ENCODE measurements at regions not wholly inside any gene's neighbourhood (a gene's known extent, or its start where the extent isn't known, plus 50 kb on each side); places are given as distances from the start of the nearest gene placed in this dataset.

GRCh38 chr20:6683021-6683977 is 84.2 kb upstream of the BMP2 start:
- no peak for DNase-seq (ENCODE audit: low read depth in 6 of 9, low spot score in 9 of 9)
- Histone ChIP-seq H3K36me3 (ENCODE audit: control insufficient read depth in 2 of 2, insufficient read depth in 2 of 2, low read length in 1 of 2) (no peaks in the 10 kb centered on the region), H3K9me3 (ENCODE audit: control insufficient read depth in 2 of 2, insufficient read depth in 1 of 2, low read length in 1 of 2) (no peaks in the 10 kb centered on the region), H3K27ac (ENCODE audit: low read depth in 1 of 2, low read length in 1 of 2) (no peak overlapping the region), H3K4me1 (ENCODE audit: control insufficient read depth in 2 of 2, insufficient read depth in 2 of 2, low read length in 2 of 2) (no peaks in the 10 kb centered on the region), H3K4me3 (ENCODE audit: low read length in 2 of 2) (no peak overlapping the region), H3K27me3 (ENCODE audit: control insufficient read depth in 2 of 2, insufficient read depth in 1 of 2, low read length in 1 of 2) (no peaks in the 10 kb centered on the region)
- 94% methylated on average over 9 of the region's 9 CpGs for WGBS

DNA sequence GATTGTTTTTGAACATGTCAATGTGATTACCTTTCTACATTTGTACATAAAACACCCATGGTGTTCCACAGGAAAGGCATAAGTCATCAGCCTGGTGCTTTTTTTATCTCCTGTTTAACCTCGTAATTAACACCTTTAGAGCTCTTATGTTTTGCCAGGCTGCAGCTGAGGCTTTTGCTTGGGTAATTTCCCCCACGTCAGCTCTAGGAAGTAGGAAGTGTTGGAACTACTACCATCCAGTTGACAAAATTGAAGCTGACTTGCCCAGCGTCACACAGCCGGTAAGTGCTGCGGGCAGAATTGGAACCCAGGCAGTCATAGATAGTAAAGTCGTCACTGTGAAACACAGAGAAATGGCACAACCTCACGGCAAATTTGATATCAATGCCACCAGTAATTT is 86.6 kb upstream of the BMP2 start:
- no peak for DNase-seq (ENCODE audit: low read depth in 6 of 9, low spot score in 9 of 9)

GRCh38 chr20:6680441-6680840 is 87.0 kb upstream of the BMP2 start:
- DNase-seq (ENCODE audit: low read depth in 6 of 9, low spot score in 9 of 9) = no peak
- no peaks in the 10 kb centered on the region for H3K4me1 ChIP-seq (ENCODE audit: control insufficient read depth in 2 of 2, insufficient read depth in 2 of 2, low read length in 2 of 2)
- no peaks in the 10 kb centered on the region for H3K27me3 ChIP-seq (ENCODE audit: control insufficient read depth in 2 of 2, insufficient read depth in 1 of 2, low read length in 1 of 2)
- no peak overlapping the region for H3K27ac ChIP-seq (ENCODE audit: low read depth in 1 of 2, low read length in 1 of 2)
- no peak overlapping the region for H3K4me3 ChIP-seq (ENCODE audit: low read length in 2 of 2)
- no peaks in the 10 kb centered on the region for H3K9me3 ChIP-seq (ENCODE audit: control insufficient read depth in 2 of 2, insufficient read depth in 1 of 2, low read length in 1 of 2)
- no peaks in the 10 kb centered on the region for H3K36me3 ChIP-seq (ENCODE audit: control insufficient read depth in 2 of 2, insufficient read depth in 2 of 2, low read length in 1 of 2)
- 40% methylated on average over 2 of the region's 2 CpGs for WGBS

More for the DNA sequence above, 86.6 kb upstream of the BMP2 start:
- Histone ChIP-seq H3K27ac (ENCODE audit: low read depth in 1 of 2, low read length in 1 of 2) (no peak overlapping the region), H3K36me3 (ENCODE audit: control insufficient read depth in 2 of 2, insufficient read depth in 2 of 2, low read length in 1 of 2) (no peaks in the 10 kb centered on the region), H3K27me3 (ENCODE audit: control insufficient read depth in 2 of 2, insufficient read depth in 1 of 2, low read length in 1 of 2) (no peaks in the 10 kb centered on the region), H3K4me1 (ENCODE audit: control insufficient read depth in 2 of 2, insufficient read depth in 2 of 2, low read length in 2 of 2) (no peaks in the 10 kb centered on the region), H3K4me3 (ENCODE audit: low read length in 2 of 2) (no peak overlapping the region), H3K9me3 (ENCODE audit: control insufficient read depth in 2 of 2, insufficient read depth in 1 of 2, low read length in 1 of 2) (no peaks in the 10 kb centered on the region)
- 93% methylated on average over 7 of the region's 7 CpGs for WGBS

GRCh38 chr20:6679086-6679485 is 88.4 kb upstream of the BMP2 start:
- 92% methylated on average over 2 of the region's 2 CpGs for WGBS

GRCh38 chr20:6678101-6678500 is 89.4 kb upstream of the BMP2 start:
- DNase-seq (ENCODE audit: low read depth in 6 of 9, low spot score in 9 of 9) = no peak
- no peak overlapping the region for H3K4me3 ChIP-seq (ENCODE audit: low read length in 2 of 2)
- H3K36me3 ChIP-seq (ENCODE audit: control insufficient read depth in 2 of 2, insufficient read depth in 2 of 2, low read length in 1 of 2) = no peaks in the 10 kb centered on the region
- H3K27me3 ChIP-seq (ENCODE audit: control insufficient read depth in 2 of 2, insufficient read depth in 1 of 2, low read length in 1 of 2) = no peaks in the 10 kb centered on the region
- no peaks in the 10 kb centered on the region for H3K9me3 ChIP-seq (ENCODE audit: control insufficient read depth in 2 of 2, insufficient read depth in 1 of 2, low read length in 1 of 2)
- H3K4me1 ChIP-seq (ENCODE audit: control insufficient read depth in 2 of 2, insufficient read depth in 2 of 2, low read length in 2 of 2) = no peaks in the 10 kb centered on the region
- 92% methylated on average over 1 of the region's 1 CpG for WGBS
- no peak overlapping the region for H3K27ac ChIP-seq (ENCODE audit: low read depth in 1 of 2, low read length in 1 of 2)

More at GRCh38 chr20:6679086-6679485, 88.4 kb upstream of the BMP2 start:
- Histone ChIP-seq H3K4me3 (ENCODE audit: low read length in 2 of 2) (no peak overlapping the region), H3K27ac (ENCODE audit: low read depth in 1 of 2, low read length in 1 of 2) (no peak overlapping the region), H3K36me3 (ENCODE audit: control insufficient read depth in 2 of 2, insufficient read depth in 2 of 2, low read length in 1 of 2) (no peaks in the 10 kb centered on the region), H3K27me3 (ENCODE audit: control insufficient read depth in 2 of 2, insufficient read depth in 1 of 2, low read length in 1 of 2) (no peaks in the 10 kb centered on the region), H3K4me1 (ENCODE audit: control insufficient read depth in 2 of 2, insufficient read depth in 2 of 2, low read length in 2 of 2) (no peaks in the 10 kb centered on the region), H3K9me3 (ENCODE audit: control insufficient read depth in 2 of 2, insufficient read depth in 1 of 2, low read length in 1 of 2) (no peaks in the 10 kb centered on the region)
- DNase-seq (ENCODE audit: low read depth in 6 of 9, low spot score in 9 of 9) = no peak

DNA sequence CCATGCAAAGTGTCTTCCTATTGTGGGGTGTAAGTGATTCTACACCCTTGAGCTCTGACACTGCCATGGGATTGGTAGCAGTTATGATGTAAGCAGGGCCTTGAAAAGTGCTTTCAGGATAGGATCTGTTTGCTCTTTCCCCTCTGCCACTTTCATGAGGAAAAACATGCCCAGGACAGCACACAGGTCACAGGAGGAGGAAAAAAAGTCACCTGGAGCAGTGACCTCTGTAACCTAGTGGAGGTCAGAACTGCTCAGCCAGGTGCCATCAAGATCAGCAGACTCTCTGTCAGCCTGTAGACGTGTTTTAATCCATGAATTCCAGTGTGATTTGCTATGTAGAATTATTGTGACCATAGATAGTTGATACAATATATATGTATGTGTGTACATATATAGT is 92.7 kb upstream of the BMP2 start:
- Histone ChIP-seq H3K27me3 (ENCODE audit: control insufficient read depth in 2 of 2, insufficient read depth in 1 of 2, low read length in 1 of 2) (no peaks in the 10 kb centered on the region), H3K36me3 (ENCODE audit: control insufficient read depth in 2 of 2, insufficient read depth in 2 of 2, low read length in 1 of 2) (no peaks in the 10 kb centered on the region), H3K4me3 (ENCODE audit: low read length in 2 of 2) (no peak overlapping the region), H3K27ac (ENCODE audit: low read depth in 1 of 2, low read length in 1 of 2) (no peak overlapping the region), H3K9me3 (ENCODE audit: control insufficient read depth in 2 of 2, insufficient read depth in 1 of 2, low read length in 1 of 2) (no peaks in the 10 kb centered on the region), H3K4me1 (ENCODE audit: control insufficient read depth in 2 of 2, insufficient read depth in 2 of 2, low read length in 2 of 2) (no peaks in the 10 kb centered on the region)
- WGBS = 32% methylated on average over 1 of the region's 1 CpG
- DNase-seq (ENCODE audit: low read depth in 6 of 9, low spot score in 9 of 9) = no peak

- H3K9me3 ChIP-seq (ENCODE audit: control insufficient read depth in 2 of 2, insufficient read depth in 1 of 2, low read length in 1 of 2) = no peaks in the 10 kb centered on the region
- no peak for DNase-seq (ENCODE audit: low read depth in 6 of 9, low spot score in 9 of 9)
- H3K4me1 ChIP-seq (ENCODE audit: control insufficient read depth in 2 of 2, insufficient read depth in 2 of 2, low read length in 2 of 2) = no peaks in the 10 kb centered on the region
- no peak overlapping the region for H3K27ac ChIP-seq (ENCODE audit: low read depth in 1 of 2, low read length in 1 of 2)
- H3K27me3 ChIP-seq (ENCODE audit: control insufficient read depth in 2 of 2, insufficient read depth in 1 of 2, low read length in 1 of 2) = no peaks in the 10 kb centered on the region
- WGBS = 76% methylated on average over 3 of the region's 3 CpGs
- no peaks in the 10 kb centered on the region for H3K36me3 ChIP-seq (ENCODE audit: control insufficient read depth in 2 of 2, insufficient read depth in 2 of 2, low read length in 1 of 2)
- H3K4me3 ChIP-seq (ENCODE audit: low read length in 2 of 2) = no peak overlapping the region
Observed at GRCh38 chr20:6673071-6673470, 94.4 kb upstream of the BMP2 start.

DNA sequence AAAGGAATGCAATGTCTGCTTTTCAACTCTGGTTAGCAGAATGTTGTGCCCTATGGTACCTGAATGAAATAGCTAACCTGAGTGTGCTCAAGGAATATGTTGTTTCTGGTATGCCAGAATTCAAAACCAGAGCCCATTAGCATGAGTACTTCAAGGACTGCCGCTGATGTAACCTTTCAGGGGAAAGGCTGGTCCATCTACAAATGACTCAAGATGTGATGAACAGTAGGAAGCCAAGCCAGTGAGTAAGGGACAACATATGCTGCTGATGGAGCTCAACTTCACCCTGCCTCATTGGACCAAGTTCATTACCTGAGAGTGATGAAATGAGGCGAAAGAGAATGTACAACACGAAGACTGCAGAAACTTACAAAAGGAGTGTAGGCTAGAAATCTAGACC is 95.7 kb upstream of the BMP2 start:
- H3K4me1 ChIP-seq (ENCODE audit: control insufficient read depth in 2 of 2, insufficient read depth in 2 of 2, low read length in 2 of 2) = no peaks in the 10 kb centered on the region
- DNase-seq (ENCODE audit: low read depth in 6 of 9, low spot score in 9 of 9) = no peak
- no peaks in the 10 kb centered on the region for H3K9me3 ChIP-seq (ENCODE audit: control insufficient read depth in 2 of 2, insufficient read depth in 1 of 2, low read length in 1 of 2)
- 76% methylated on average over 3 of the region's 3 CpGs for WGBS
- no peaks in the 10 kb centered on the region for H3K27me3 ChIP-seq (ENCODE audit: control insufficient read depth in 2 of 2, insufficient read depth in 1 of 2, low read length in 1 of 2)
- no peak overlapping the region for H3K27ac ChIP-seq (ENCODE audit: low read depth in 1 of 2, low read length in 1 of 2)
- H3K4me3 ChIP-seq (ENCODE audit: low read length in 2 of 2) = no peak overlapping the region
- H3K36me3 ChIP-seq (ENCODE audit: control insufficient read depth in 2 of 2, insufficient read depth in 2 of 2, low read length in 1 of 2) = no peaks in the 10 kb centered on the region

DNA sequence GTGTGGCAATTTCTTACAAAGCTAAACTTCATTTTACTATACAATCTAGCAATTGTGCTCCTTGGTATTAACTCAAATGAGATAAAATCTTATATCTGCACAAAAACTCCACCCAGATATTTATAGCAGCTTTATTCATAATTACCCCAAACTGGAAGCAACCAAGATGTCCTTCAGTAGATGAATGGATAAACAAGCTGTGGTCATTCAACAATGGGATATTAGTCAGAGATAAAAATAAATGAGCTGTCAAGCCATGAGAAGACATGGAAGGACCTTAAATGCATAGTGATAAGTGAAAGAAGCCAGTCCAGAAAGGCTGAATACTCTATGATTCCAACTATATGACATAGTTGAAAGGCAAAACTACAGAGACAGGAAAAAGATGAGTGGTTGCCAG is 98.9 kb upstream of the BMP2 start:
- no peaks in the 10 kb centered on the region for H3K9me3 ChIP-seq (ENCODE audit: control insufficient read depth in 2 of 2, insufficient read depth in 1 of 2, low read length in 1 of 2)
- no peaks in the 10 kb centered on the region for H3K4me1 ChIP-seq (ENCODE audit: control insufficient read depth in 2 of 2, insufficient read depth in 2 of 2, low read length in 2 of 2)
- no peak overlapping the region for H3K27ac ChIP-seq (ENCODE audit: low read depth in 1 of 2, low read length in 1 of 2)
- no peaks in the 10 kb centered on the region for H3K27me3 ChIP-seq (ENCODE audit: control insufficient read depth in 2 of 2, insufficient read depth in 1 of 2, low read length in 1 of 2)
- no peak for DNase-seq (ENCODE audit: low read depth in 6 of 9, low spot score in 9 of 9)
- H3K4me3 ChIP-seq (ENCODE audit: low read length in 2 of 2) = no peak overlapping the region
- H3K36me3 ChIP-seq (ENCODE audit: control insufficient read depth in 2 of 2, insufficient read depth in 2 of 2, low read length in 1 of 2) = no peaks in the 10 kb centered on the region

Measured in thymus (tissue), 11 donors.